ENCODE measurements at regions not wholly inside any gene's neighbourhood (a gene's known extent, or its start where the extent isn't known, plus 50 kb on each side); places are given as distances from the start of the nearest gene placed in this dataset.

DNA sequence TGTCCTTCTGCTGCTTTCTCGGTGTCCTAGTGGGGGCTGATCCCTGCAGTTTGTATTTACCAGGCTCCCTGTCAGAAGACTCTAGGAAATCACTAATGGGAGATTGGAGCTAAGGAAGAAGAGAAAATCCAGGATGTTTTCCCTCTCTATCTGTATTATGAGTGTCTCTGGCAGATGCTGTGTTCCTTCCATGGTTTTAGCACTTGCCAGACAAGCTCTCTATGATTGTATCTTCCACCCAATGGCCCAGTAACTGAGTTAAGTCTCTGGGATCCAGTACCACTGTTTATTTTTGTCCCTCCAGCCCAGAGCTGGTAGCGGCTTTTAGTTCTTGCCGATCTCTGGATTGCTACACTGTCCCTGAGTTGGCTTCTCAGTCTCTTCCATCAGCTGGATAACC lies 494.8 kb upstream of the SLC39A10 start:
- DNase-seq: no peak
- Mint-ChIP-seq H3K36me3 (ENCODE audit: insufficient read depth, unreplicated experiment) (no peaks in the 10 kb centered on the region), H3K4me3 (ENCODE audit: unreplicated experiment) (no peak overlapping the region), H3K27me3 (ENCODE audit: insufficient read depth, unreplicated experiment) (no peaks in the 10 kb centered on the region), H3K27ac (ENCODE audit: unreplicated experiment) (no peak overlapping the region), H3K4me1 (ENCODE audit: low read depth, unreplicated experiment) (no peaks in the 10 kb centered on the region), H3K9me3 (ENCODE audit: unreplicated experiment) (no peaks in the 10 kb centered on the region)
- Histone ChIP-seq H3K4me3 (ENCODE audit: low read depth, low read length) (no peak overlapping the region), H3K36me3 (ENCODE audit: control insufficient read depth, insufficient read depth, low read length) (no peaks in the 10 kb centered on the region), H3K27me3 (replicated peaks; ENCODE audit: control insufficient read depth, insufficient read depth, low read length) (no peaks in the 10 kb centered on the region), H3K9me3 (no peaks in the 10 kb centered on the region), H3K4me1 (no peaks in the 10 kb centered on the region)
- ChIA-PET CTCF (no interaction called here), POLR2A (no interaction called here)
- TF ChIP-seq, protein P1, sequence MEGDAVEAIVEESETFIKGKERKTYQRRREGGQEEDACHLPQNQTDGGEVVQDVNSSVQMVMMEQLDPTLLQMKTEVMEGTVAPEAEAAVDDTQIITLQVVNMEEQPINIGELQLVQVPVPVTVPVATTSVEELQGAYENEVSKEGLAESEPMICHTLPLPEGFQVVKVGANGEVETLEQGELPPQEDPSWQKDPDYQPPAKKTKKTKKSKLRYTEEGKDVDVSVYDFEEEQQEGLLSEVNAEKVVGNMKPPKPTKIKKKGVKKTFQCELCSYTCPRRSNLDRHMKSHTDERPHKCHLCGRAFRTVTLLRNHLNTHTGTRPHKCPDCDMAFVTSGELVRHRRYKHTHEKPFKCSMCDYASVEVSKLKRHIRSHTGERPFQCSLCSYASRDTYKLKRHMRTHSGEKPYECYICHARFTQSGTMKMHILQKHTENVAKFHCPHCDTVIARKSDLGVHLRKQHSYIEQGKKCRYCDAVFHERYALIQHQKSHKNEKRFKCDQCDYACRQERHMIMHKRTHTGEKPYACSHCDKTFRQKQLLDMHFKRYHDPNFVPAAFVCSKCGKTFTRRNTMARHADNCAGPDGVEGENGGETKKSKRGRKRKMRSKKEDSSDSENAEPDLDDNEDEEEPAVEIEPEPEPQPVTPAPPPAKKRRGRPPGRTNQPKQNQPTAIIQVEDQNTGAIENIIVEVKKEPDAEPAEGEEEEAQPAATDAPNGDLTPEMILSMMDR (IDR thresholded peaks at IDR 0.05; ENCODE audit: insufficient read depth in 1 of 2, low read depth in 1 of 2, low read length in 1 of 2, severe bottlenecking in 1 of 2, unreplicated experiment in 1 of 2): no peak
- no TSS peak for BruUV-seq (replicated peaks)
- intact Hi-C loops (cut with micrococcal nuclease; ENCODE audit: unreplicated experiment): no loop called here

DNA sequence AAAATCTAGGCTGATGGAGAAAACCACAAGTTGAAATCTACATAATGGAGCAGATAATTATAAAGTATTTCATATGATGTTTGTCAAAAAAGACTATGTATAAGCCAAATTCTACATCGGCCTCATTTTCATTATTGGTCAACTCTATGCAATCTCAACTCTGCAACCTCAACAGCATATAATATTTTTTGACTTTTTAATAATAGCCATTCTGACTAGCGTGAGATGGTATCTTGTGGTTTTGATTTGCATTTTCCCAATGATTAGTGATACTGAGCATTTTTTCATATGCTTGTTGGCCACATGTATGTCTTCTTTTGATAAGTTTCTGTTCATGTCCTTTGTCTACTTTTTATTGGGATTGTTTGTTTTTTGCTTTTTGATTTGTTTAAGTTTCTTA lies 496.1 kb upstream of the SLC39A10 start:
- no peaks in the 10 kb centered on the region for H3K4me1 Mint-ChIP-seq (ENCODE audit: low read depth, unreplicated experiment)
- intact Hi-C loops (cut with micrococcal nuclease; ENCODE audit: unreplicated experiment): no loop called here
- Histone ChIP-seq H3K9me3 (no peaks in the 10 kb centered on the region; the same call in 1 of the 2 replicates), H3K4me3 (ENCODE audit: low read depth, low read length) (no peak overlapping the region), H3K27me3 (replicated peaks; ENCODE audit: control insufficient read depth, insufficient read depth, low read length) (no peaks in the 10 kb centered on the region), H3K36me3 (ENCODE audit: control insufficient read depth, insufficient read depth, low read length) (no peaks in the 10 kb centered on the region), H3K4me1 (no peaks in the 10 kb centered on the region)
- TF ChIP-seq, protein P1 (IDR thresholded peaks at IDR 0.05; ENCODE audit: insufficient read depth in 1 of 2, low read depth in 1 of 2, low read length in 1 of 2, severe bottlenecking in 1 of 2, unreplicated experiment in 1 of 2): no peak
- no peak overlapping the region for H3K4me3 Mint-ChIP-seq (ENCODE audit: unreplicated experiment)
- H3K27me3 Mint-ChIP-seq (ENCODE audit: insufficient read depth, unreplicated experiment): no peaks in the 10 kb centered on the region
- no TSS peak for BruUV-seq (replicated peaks)
- no peaks in the 10 kb centered on the region for H3K9me3 Mint-ChIP-seq (ENCODE audit: unreplicated experiment)
- H3K36me3 Mint-ChIP-seq (ENCODE audit: insufficient read depth, unreplicated experiment): no peaks in the 10 kb centered on the region
- no peak overlapping the region for H3K27ac Mint-ChIP-seq (ENCODE audit: unreplicated experiment)
- ChIA-PET CTCF (no interaction called here), POLR2A (no interaction called here)
- DNase-seq: no peak

DNA sequence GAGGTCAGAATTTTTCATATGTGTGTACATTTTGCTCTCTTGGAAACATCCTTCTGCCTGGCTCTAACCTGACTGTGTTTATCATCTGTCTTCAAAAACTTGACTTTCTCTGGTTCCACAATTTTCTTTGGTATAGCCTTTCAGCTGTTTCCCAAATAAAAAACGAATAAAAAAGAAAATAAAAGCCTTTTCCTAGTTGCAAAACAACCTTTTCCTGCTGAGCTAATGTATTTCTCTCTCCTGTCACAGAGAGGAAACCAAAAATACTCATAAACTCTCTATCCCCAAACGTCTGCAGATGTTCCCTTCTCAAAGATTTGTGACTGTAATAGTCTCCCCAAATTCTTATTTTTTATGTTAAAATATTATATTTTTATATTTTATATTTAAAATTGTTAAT lies 505.3 kb upstream of the SLC39A10 start:
- no peak overlapping the region for H3K4me3 Mint-ChIP-seq (ENCODE audit: unreplicated experiment)
- ChIA-PET POLR2A (no interaction called here), CTCF (no interaction called here)
- H3K4me1 Mint-ChIP-seq (ENCODE audit: low read depth, unreplicated experiment): no peaks in the 10 kb centered on the region
- H3K4me1 ChIP-seq: no peaks in the 10 kb centered on the region
- intact Hi-C loops (cut with micrococcal nuclease; ENCODE audit: unreplicated experiment): no loop called here
- H3K9me3 Mint-ChIP-seq (ENCODE audit: unreplicated experiment): no peaks in the 10 kb centered on the region
- DNase-seq: no peak
- H3K4me3 ChIP-seq (ENCODE audit: low read depth, low read length): no peak overlapping the region
- H3K27ac Mint-ChIP-seq (ENCODE audit: unreplicated experiment): no peak overlapping the region
- no TSS peak for BruUV-seq (replicated peaks)
- H3K36me3 Mint-ChIP-seq (ENCODE audit: insufficient read depth, unreplicated experiment): no peaks in the 10 kb centered on the region
- TF ChIP-seq, protein P1 (IDR thresholded peaks at IDR 0.05; ENCODE audit: insufficient read depth in 1 of 2, low read depth in 1 of 2, low read length in 1 of 2, severe bottlenecking in 1 of 2, unreplicated experiment in 1 of 2): no peak
- no peaks in the 10 kb centered on the region for H3K27me3 Mint-ChIP-seq (ENCODE audit: insufficient read depth, unreplicated experiment)
- H3K36me3 ChIP-seq (ENCODE audit: control insufficient read depth, insufficient read depth, low read length): no peaks in the 10 kb centered on the region
- no peaks in the 10 kb centered on the region for H3K9me3 ChIP-seq
- no peaks in the 10 kb centered on the region for H3K27me3 ChIP-seq (replicated peaks; ENCODE audit: control insufficient read depth, insufficient read depth, low read length)
